Chondrocyte (in vitro differentiated cells): ENCODE measurements at regions not wholly inside any gene's neighbourhood (a gene's known extent, or its start where the extent isn't known, plus 50 kb on each side); places are given as distances from the start of the nearest gene placed in this dataset.

Experiments
- DNase-seq: peaks from one replicate; pipeline ENCODE4 v3.0.0; 2021; ENCODE audit warnings: mixed read lengths, low spot score
- H3K27ac Mint-ChIP-seq: one replicate; pipeline ENCODE4 v1.8.0; 2021; ENCODE audit warnings: mild to moderate bottlenecking, moderate library complexity, mixed read lengths; ENCODE audit not compliant: unreplicated experiment
- H3K27me3 Mint-ChIP-seq: 2 replicates; pipeline ENCODE4 v1.8.0; 2021; ENCODE audit warnings: low read depth, mixed read lengths
- H3K36me3 Mint-ChIP-seq: 2 replicates; pipeline ENCODE4 v1.8.0; 2021; ENCODE audit warnings: low read depth, mixed read lengths
- H3K4me1 Mint-ChIP-seq: 2 replicates; pipeline ENCODE4 v1.8.0; 2021; ENCODE audit warnings: low read depth, mild to moderate bottlenecking, mixed read lengths
- H3K4me3 Mint-ChIP-seq: one replicate; pipeline ENCODE4 v1.8.0; 2021; ENCODE audit warnings: mild to moderate bottlenecking, moderate library complexity, mixed read lengths; ENCODE audit not compliant: unreplicated experiment
- H3K9me3 Mint-ChIP-seq: 2 replicates; pipeline ENCODE4 v1.8.0; 2021; ENCODE audit warnings: low read depth, mixed read lengths
- TF ChIP-seq, protein P1 (sequence below): fragments of 200-600 bp; sonication (generic); IDR thresholded peaks from 2 replicates; pipeline ENCODE4 v1.5.0; 2021; ENCODE audit warnings: antibody characterized with exemption, mild to moderate bottlenecking, moderate library complexity

DNA sequence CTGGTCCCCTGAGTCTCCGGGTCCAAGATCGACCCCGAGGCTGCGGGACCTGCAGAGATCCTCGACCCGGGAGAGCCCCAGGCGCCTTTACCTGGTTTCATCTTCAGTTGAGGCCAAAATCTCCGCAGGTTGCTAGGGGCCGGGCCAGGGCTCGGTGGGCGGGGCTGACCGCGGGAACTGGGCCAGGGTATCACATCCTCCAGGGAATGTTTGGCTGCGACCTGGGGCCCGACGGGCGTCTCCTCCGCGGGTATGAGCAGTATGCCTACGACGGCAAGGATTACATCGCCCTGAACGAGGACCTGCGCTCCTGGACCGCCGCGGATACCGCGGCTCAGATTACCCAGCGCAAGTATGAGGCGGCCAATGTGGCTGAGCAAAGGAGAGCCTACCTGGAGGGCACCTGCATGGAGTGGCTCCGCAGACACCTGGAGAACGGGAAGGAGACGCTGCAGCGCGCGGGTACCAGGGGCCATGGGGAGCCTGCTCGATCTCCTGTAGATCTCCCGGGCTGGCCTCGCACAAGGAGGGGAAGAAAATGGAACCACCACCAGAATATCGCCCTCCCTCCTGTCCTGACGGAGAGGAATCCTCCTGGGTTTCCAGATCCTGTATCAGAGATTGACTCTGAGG, 53.8 kb upstream of the POLR1H start:
- TF ChIP-seq, protein P1, sequence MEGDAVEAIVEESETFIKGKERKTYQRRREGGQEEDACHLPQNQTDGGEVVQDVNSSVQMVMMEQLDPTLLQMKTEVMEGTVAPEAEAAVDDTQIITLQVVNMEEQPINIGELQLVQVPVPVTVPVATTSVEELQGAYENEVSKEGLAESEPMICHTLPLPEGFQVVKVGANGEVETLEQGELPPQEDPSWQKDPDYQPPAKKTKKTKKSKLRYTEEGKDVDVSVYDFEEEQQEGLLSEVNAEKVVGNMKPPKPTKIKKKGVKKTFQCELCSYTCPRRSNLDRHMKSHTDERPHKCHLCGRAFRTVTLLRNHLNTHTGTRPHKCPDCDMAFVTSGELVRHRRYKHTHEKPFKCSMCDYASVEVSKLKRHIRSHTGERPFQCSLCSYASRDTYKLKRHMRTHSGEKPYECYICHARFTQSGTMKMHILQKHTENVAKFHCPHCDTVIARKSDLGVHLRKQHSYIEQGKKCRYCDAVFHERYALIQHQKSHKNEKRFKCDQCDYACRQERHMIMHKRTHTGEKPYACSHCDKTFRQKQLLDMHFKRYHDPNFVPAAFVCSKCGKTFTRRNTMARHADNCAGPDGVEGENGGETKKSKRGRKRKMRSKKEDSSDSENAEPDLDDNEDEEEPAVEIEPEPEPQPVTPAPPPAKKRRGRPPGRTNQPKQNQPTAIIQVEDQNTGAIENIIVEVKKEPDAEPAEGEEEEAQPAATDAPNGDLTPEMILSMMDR = no peak
- Mint-ChIP-seq H3K4me1 (peaks cover 21% of the 10 kb centered on the region), H3K4me3 (peak overlapping the region; percentile 66), H3K27ac (no peak overlapping the region), H3K27me3 (peaks cover 30% of the 10 kb centered on the region), H3K9me3 (no peaks in the 10 kb centered on the region), H3K36me3 (peaks cover 11% of the 10 kb centered on the region)
- no peak for DNase-seq

DNA sequence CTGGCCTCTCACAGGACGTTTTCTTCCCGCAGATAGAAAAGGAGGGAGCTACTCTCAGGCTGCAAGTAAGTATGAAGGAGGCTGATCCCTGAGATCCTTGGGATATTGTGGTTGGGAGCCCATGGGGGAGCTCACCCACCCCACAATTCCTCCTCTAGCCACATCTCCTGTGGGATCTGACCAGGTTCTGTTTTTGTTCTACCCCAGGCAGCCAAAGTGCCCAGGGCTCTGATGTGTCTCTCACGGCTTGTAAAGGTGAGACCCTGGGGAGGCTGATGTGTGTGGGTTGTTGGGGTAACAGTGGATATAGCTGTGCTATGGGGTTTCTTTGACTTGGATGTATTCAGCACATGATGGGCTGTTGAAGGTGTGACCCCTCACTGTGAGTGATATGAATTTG, 52.0 kb upstream of the POLR1H start:
- peaks cover 21% of the 10 kb centered on the region for H3K4me1 Mint-ChIP-seq
- DNase-seq = no peak
- no peak overlapping the region for H3K4me3 Mint-ChIP-seq
- H3K36me3 Mint-ChIP-seq = peaks cover 11% of the 10 kb centered on the region
- H3K9me3 Mint-ChIP-seq = no peaks in the 10 kb centered on the region
- H3K27me3 Mint-ChIP-seq = peaks cover 30% of the 10 kb centered on the region
- no peak overlapping the region for H3K27ac Mint-ChIP-seq
- TF ChIP-seq, protein P1 = no peak
